H1 (cell line): ENCODE measurements at regions not wholly inside any gene's neighbourhood (a gene's known extent, or its start where the extent isn't known, plus 50 kb on each side); places are given as distances from the start of the nearest gene placed in this dataset.

ENCODE experiments used
- CTCF ChIA-PET: fragments of 300-600 bp; sonication (Branson Sonifier 250); formaldehyde crosslinking; loops from one replicate; lab custom pipeline; 2021; ENCODE audit not compliant: partially characterized antibody; lab: Charles Lee
- POLR2A ChIA-PET: fragments of 300-600 bp; sonication (Branson Sonifier 250); formaldehyde crosslinking; loops from one replicate; lab custom pipeline; 2021; ENCODE audit warnings: inconsistent platforms; ENCODE audit not compliant: partially characterized antibody; lab: Charles Lee
- DNase-seq, 2 experiments: peaks; one replicate each; pipeline versions ENCODE4 v3.0.0 to v3.0.0-alpha.2; 2010 to 2022; ENCODE audit warnings: low spot score in 2 of 2, low read depth in 1 of 2, mixed read lengths in 1 of 2
- FAIRE-seq: peaks from 2 replicates; lab custom pipeline; 2011; peaks lifted over from hg19 to GRCh38; lab: Jason Lieb, UNC
- H2AFZ ChIP-seq: 2 replicates; pipeline ENCODE4 v1.8.1; 2012; ENCODE audit warnings: low read length, inconsistent platforms
- H2AK5ac ChIP-seq: 2 replicates; pipeline ENCODE4 v1.6.1; 2013; ENCODE audit warnings: low read depth, low read length
- H2BK120ac ChIP-seq: replicated peaks from 2 replicates; pipeline ENCODE3; 2013; ENCODE audit warnings: low read depth, low read length, inconsistent platforms
- H2BK12ac ChIP-seq: 2 replicates; pipeline ENCODE4 v1.6.1; 2013; ENCODE audit warnings: low read depth, low read length
- H2BK15ac ChIP-seq: 2 replicates; pipeline ENCODE4 v1.6.1; 2013; ENCODE audit warnings: low read length
- H2BK20ac ChIP-seq: 2 replicates; pipeline ENCODE4 v1.6.1; 2013; ENCODE audit warnings: low read length
- H2BK5ac ChIP-seq: 2 replicates; pipeline ENCODE4 v1.6.1; 2013; ENCODE audit warnings: low read depth, low read length
- H3K14ac ChIP-seq: 2 replicates; pipeline ENCODE4 v1.6.1; 2013; ENCODE audit warnings: inconsistent platforms; ENCODE audit not compliant: insufficient read length
- H3K18ac ChIP-seq: 2 replicates; pipeline ENCODE4 v1.6.1; 2013; ENCODE audit warnings: low read length; ENCODE audit errors: extremely low read depth
- H3K23ac ChIP-seq: 2 replicates; pipeline ENCODE4 v1.6.1; 2013; ENCODE audit warnings: inconsistent platforms; ENCODE audit not compliant: insufficient read length
- H3K23me2 ChIP-seq: 2 replicates; pipeline ENCODE4 v1.6.1; 2013; ENCODE audit warnings: low read depth, low read length
- H3K27ac ChIP-seq: 2 replicates; pipeline ENCODE4 v1.6.1; 2011; ENCODE audit warnings: low read depth, low read length, inconsistent platforms
- H3K27me3 ChIP-seq, 4 experiments: replicated peaks in 1 of 4; 1 replicate in 1 of 4; 2 replicates in 3 of 4; pipeline versions ENCODE4 v1.6.1 to v1.8.1; 2011 to 2013; ENCODE audit warnings: low read length in 3 of 4, mild to moderate bottlenecking in 3 of 4, inconsistent platforms in 2 of 4, mixed read lengths in 2 of 4, moderate library complexity in 1 of 4; ENCODE audit not compliant: control insufficient read depth in 3 of 4, insufficient read depth in 3 of 4; ENCODE audit errors: extremely low read depth in 1 of 4
- H3K36me3 ChIP-seq, 4 experiments: 2 replicates each; pipeline versions ENCODE4 v1.6.1 to v1.8.1; 2011 to 2013; ENCODE audit warnings: mild to moderate bottlenecking in 4 of 4, low read length in 3 of 4, moderate library complexity in 2 of 4, control low read depth in 1 of 4, inconsistent platforms in 1 of 4; ENCODE audit not compliant: insufficient read depth in 4 of 4, control insufficient read depth in 2 of 4
- H3K4ac ChIP-seq: replicated peaks from 2 replicates; pipeline ENCODE3; 2013; ENCODE audit warnings: low read length, low read depth, mixed read lengths, inconsistent platforms; ENCODE audit not compliant: insufficient read length
- H3K4me1 ChIP-seq, 4 experiments: replicated peaks in 1 of 4; 1 replicate in 1 of 4; 2 replicates in 3 of 4; pipeline versions ENCODE4 v1.6.1 to v1.8.1; 2011 to 2013; ENCODE audit warnings: low read length in 3 of 4, inconsistent platforms in 2 of 4, mixed read lengths in 1 of 4; ENCODE audit not compliant: insufficient read depth in 4 of 4, control insufficient read depth in 3 of 4
- H3K4me2 ChIP-seq, 2 experiments: 2 replicates each; pipeline versions ENCODE4 v1.6.1 to v1.8.1; 2011 to 2013; ENCODE audit warnings: low read depth in 2 of 2, low read length in 2 of 2, control low read depth in 1 of 2, inconsistent platforms in 1 of 2, mild to moderate bottlenecking in 1 of 2; ENCODE audit not compliant: insufficient read depth in 1 of 2
- H3K4me3 ChIP-seq, 4 experiments: fragments of 200-600, 300-600 bp in 1 of 4; sonication (generic), shearing (Covaris generic), sonication (Bioruptor Twin) in 1 of 4; 2 replicates each; pipeline versions ENCODE4 v1.5.1 to v1.8.1; 2011 to 2016; ENCODE audit warnings: low read length in 4 of 4, low read depth in 3 of 4, control low read depth in 2 of 4, inconsistent platforms in 2 of 4, mild to moderate bottlenecking in 2 of 4, mixed read lengths in 1 of 4, moderate library complexity in 1 of 4; ENCODE audit not compliant: insufficient read depth in 2 of 4; ENCODE audit errors: extremely low read depth in 1 of 4
- H3K56ac ChIP-seq: replicated peaks from 2 replicates; pipeline ENCODE3; 2013; ENCODE audit warnings: low read depth, mild to moderate bottlenecking, mixed read lengths, low read length, inconsistent platforms; ENCODE audit not compliant: insufficient read length
- H3K79me1 ChIP-seq: 2 replicates; pipeline ENCODE4 v1.6.1; 2013; ENCODE audit warnings: low read depth, low read length, control low read depth
- H3K79me2 ChIP-seq, 2 experiments: 2 replicates each; pipeline versions ENCODE4 v1.6.1 to v1.8.1; 2012 to 2013; ENCODE audit warnings: low read length in 2 of 2, mild to moderate bottlenecking in 2 of 2, inconsistent platforms in 1 of 2; ENCODE audit not compliant: insufficient read depth in 2 of 2, control insufficient read depth in 1 of 2
- H3K9ac ChIP-seq, 4 experiments: replicated peaks in 1 of 4; 1 replicate in 1 of 4; 2 replicates in 3 of 4; pipeline versions ENCODE4 v1.6.1 to v1.8.1; 2011 to 2013; ENCODE audit warnings: low read depth in 3 of 4, low read length in 3 of 4, control low read depth in 2 of 4, mild to moderate bottlenecking in 2 of 4, moderate library complexity in 2 of 4, inconsistent platforms in 1 of 4; ENCODE audit errors: extremely low read depth in 1 of 4
- H3K9me3 ChIP-seq, 2 experiments: 2 replicates each; pipeline versions ENCODE4 v1.6.1 to v1.8.1; 2012 to 2013; ENCODE audit warnings: mild to moderate bottlenecking in 2 of 2, moderate library complexity in 2 of 2, control low read depth in 1 of 2, inconsistent platforms in 1 of 2, low read depth in 1 of 2, low read length in 1 of 2, mixed read lengths in 1 of 2; ENCODE audit not compliant: insufficient read depth in 2 of 2
- H4K20me1 ChIP-seq, 2 experiments: replicated peaks in 1 of 2; 2 replicates each; pipeline versions ENCODE3 to v1.8.1; 2011 to 2013; ENCODE audit warnings: inconsistent platforms in 2 of 2, low read length in 2 of 2, mild to moderate bottlenecking in 1 of 2; ENCODE audit not compliant: insufficient read depth in 2 of 2, control insufficient read depth in 1 of 2
- H4K5ac ChIP-seq: 2 replicates; pipeline ENCODE4 v1.6.1; 2013; ENCODE audit warnings: low read length, low read depth, mixed read lengths, inconsistent platforms; ENCODE audit not compliant: insufficient read length
- H4K8ac ChIP-seq: 2 replicates; pipeline ENCODE4 v1.8.0; 2013; ENCODE audit warnings: mild to moderate bottlenecking, moderate library complexity, low read length, inconsistent platforms; ENCODE audit not compliant: insufficient read depth; ENCODE audit errors: extremely low read depth
- H4K91ac ChIP-seq: replicated peaks from 2 replicates; pipeline ENCODE3; 2013; ENCODE audit warnings: low read length, mixed read lengths, inconsistent platforms; ENCODE audit not compliant: insufficient read length
- ATF3 ChIP-seq: IDR thresholded peaks from 2 replicates; pipeline ENCODE4 v1.6.1; 2011; ENCODE audit warnings: low read depth, mild to moderate bottlenecking, low read length; ENCODE audit not compliant: insufficient read depth
- BRCA1 ChIP-seq: IDR thresholded peaks from 2 replicates; pipeline ENCODE4 v1.6.1; 2012; ENCODE audit warnings: low read depth, low read length, improper control_type of control experiment
- CHD2 ChIP-seq: IDR thresholded peaks from 2 replicates; pipeline ENCODE4 v1.6.1; 2012; ENCODE audit warnings: low read length, improper control_type of control experiment
- EZH2 ChIP-seq: fragments of 200-600 bp; sonication (generic); IDR thresholded peaks from 2 replicates; pipeline ENCODE4 v1.7.1; 2012; ENCODE audit warnings: low read depth, mild to moderate bottlenecking, moderate library complexity, low read length, inconsistent platforms; ENCODE audit not compliant: severe bottlenecking
- KDM5A ChIP-seq: fragments of 200-600 bp; IDR thresholded peaks from 2 replicates; pipeline ENCODE4 v1.7.1; 2012; ENCODE audit warnings: mild to moderate bottlenecking, low read length, inconsistent platforms, mixed read lengths
- NANOG ChIP-seq: IDR thresholded peaks from 2 replicates; pipeline ENCODE4 v1.6.1; 2011; ENCODE audit warnings: low read length, low read depth, mild to moderate bottlenecking, inconsistent platforms; ENCODE audit not compliant: insufficient read depth, poor library complexity, severe bottlenecking
- PHF8 ChIP-seq: fragments of 200-600 bp; sonication (generic); conservative IDR thresholded peaks from 2 replicates; pipeline ENCODE4 v1.7.1; 2012; ENCODE audit warnings: low read depth, mild to moderate bottlenecking, inconsistent platforms, low read length, moderate library complexity
- SAP30 ChIP-seq: fragments of 300-600 bp; sonication (generic); IDR thresholded peaks from 2 replicates; pipeline ENCODE4 v1.7.1; 2012; ENCODE audit warnings: low read length, moderate library complexity, mild to moderate bottlenecking, inconsistent platforms; ENCODE audit not compliant: insufficient read depth, insufficient replicate concordance
- SIN3A ChIP-seq, 2 experiments: IDR thresholded peaks in 1 of 2; conservative IDR thresholded peaks in 1 of 2; 2 replicates each; pipeline ENCODE4 v1.6.1; 2011 to 2012; ENCODE audit warnings: low read length in 2 of 2, improper control_type of control experiment in 1 of 2, low read depth in 1 of 2, mild to moderate bottlenecking in 1 of 2
- SIRT6 ChIP-seq: IDR thresholded peaks from one replicate; pipeline ENCODE4 v1.7.1; 2012; ENCODE audit warnings: low read length, inconsistent platforms
- SIX5 ChIP-seq: IDR thresholded peaks from 2 replicates; pipeline ENCODE4 v1.6.1; 2011; ENCODE audit warnings: mild to moderate bottlenecking, low read depth, low read length
- SP4 ChIP-seq: IDR thresholded peaks from 2 replicates; pipeline ENCODE4 v1.6.1; 2012; ENCODE audit warnings: low read length, inconsistent platforms
- SRF ChIP-seq: IDR thresholded peaks from 2 replicates; pipeline ENCODE4 v1.6.1; 2011; ENCODE audit warnings: mild to moderate bottlenecking, low read depth, low read length, moderate library complexity
- TAF1 ChIP-seq: IDR thresholded peaks from 2 replicates; pipeline ENCODE4 v1.6.1; 2011; ENCODE audit warnings: mild to moderate bottlenecking, low read depth, low read length
- ZNF274 ChIP-seq: IDR thresholded peaks from 2 replicates; pipeline ENCODE4 v1.7.0; 2012; ENCODE audit warnings: low read length, borderline replicate concordance; ENCODE audit errors: extremely low read depth
- WGBS, 2 experiments: shearing (Covaris generic) in 1 of 2; methylation state at CpG; one replicate each; pipeline versions ENCODE4 v1.1.6 to v1.1.7; 2013 to 2015; ENCODE audit warnings: low lambda C conversion rate in 2 of 2, mixed read lengths in 2 of 2, inconsistent platforms in 1 of 2, low coverage in 1 of 2, missing lambda C conversion rate in 1 of 2; ENCODE audit not compliant: insufficient replicate concordance in 2 of 2, insufficient coverage in 1 of 2, insufficient read length in 1 of 2; ENCODE audit errors: extremely low coverage in 1 of 2, missing lambda C conversion rate in 1 of 2; 5-methylcytosine and 5-hydroxymethylcytosine counted together

- POLR2A ChIA-PET = no interaction called here
- 90% methylated on average over 4 of the region's 4 CpGs; no CpG with 5 or more reads in 1 of the 2 experiments for WGBS, 2 experiments
- TF ChIP-seq CHD2 (no peak), SIRT6 (no peak), SIX5 (no peak), PHF8 (no peak), ATF3 (no peak), SRF (no peak), SIN3A (conservative IDR thresholded peaks at IDR 0.05 in 1 of 2, IDR thresholded peaks at IDR 0.05 in 1 of 2; ENCODE audit: low read depth in 1 of 2, low read length in 2 of 2) (no peak), EZH2 (no peak), NANOG (no peak), ZNF274 (no peak), SAP30 (no peak), TAF1 (no peak), BRCA1 (no peak), KDM5A (no peak), SP4 (no peak)
Measured at GRCh38 chr2:128687565-128687964, 368.9 kb upstream of the HS6ST1 start.

More at GRCh38 chr2:128687565-128687964, 368.9 kb upstream of the HS6ST1 start:
- Histone ChIP-seq H3K27ac (no peak overlapping the region), H3K36me3 (no peaks in the 10 kb centered on the region), H2BK5ac (no peak overlapping the region), H4K8ac (no peak overlapping the region), H3K56ac (no peak overlapping the region), H3K18ac (no peak overlapping the region), H2BK15ac (no peak overlapping the region), H3K14ac (no peak overlapping the region), H4K5ac (no peak overlapping the region), H3K79me2 (no peaks in the 10 kb centered on the region), H3K4me2 (no peak overlapping the region), H3K79me1 (no peaks in the 10 kb centered on the region), H4K20me1 (no peaks in the 10 kb centered on the region), H3K23ac (no peak overlapping the region), H3K9me3 (no peaks in the 10 kb centered on the region; a peak in 2 of 4 replicates), H3K4me3 (no peak overlapping the region), H2AFZ (no peak overlapping the region), H3K23me2 (no peaks in the 10 kb centered on the region), H3K9ac (no peak overlapping the region), H2BK12ac (no peak overlapping the region), H4K91ac (no peak overlapping the region), H3K4ac (no peak overlapping the region), H3K4me1 (peaks cover 0 to 4% (median 2%) of the 10 kb centered on the region in 4 experiments; a peak in 3 of 7 replicates), H2BK20ac (no peak overlapping the region), H2AK5ac (no peak overlapping the region), H3K27me3 (no peaks in the 10 kb centered on the region), H2BK120ac (no peak overlapping the region)
- DNase-seq (no peak), FAIRE-seq (no peak)
- CTCF ChIA-PET = no interaction called here
